HEK293 (cell line): ENCODE measurements at regions not wholly inside any gene's neighbourhood (a gene's known extent, or its start where the extent isn't known, plus 50 kb on each side); places are given as distances from the start of the nearest gene placed in this dataset.

Source experiments
- CTCF ChIA-PET: fragments of 350-600 bp; formaldehyde crosslinking; extraction: SDS; loops from one replicate; lab custom pipeline; 2021; ENCODE audit warnings: antibody characterized with exemption; lab: Yijun Ruan, JAX
- POLR2A ChIA-PET: fragments of 300-600 bp; formaldehyde crosslinking; extraction: SDS; loops from one replicate; lab custom pipeline; 2020; ENCODE audit warnings: antibody characterized with exemption, inconsistent platforms; lab: Yijun Ruan, JAX
- H3K27ac ChIP-seq: fragments of 200-500 bp; sonication (Bioruptor generic); 2 replicates; pipeline ENCODE4 v1.5.1; 2014; ENCODE audit warnings: low read depth, low read length, control low read depth, inconsistent platforms; ENCODE audit errors: extremely low read depth
- H3K36me3 ChIP-seq, 2 experiments: fragments of 200-500 bp in 1 of 2; sonication (Bioruptor generic) in 1 of 2; 1 replicate in 1 of 2; 2 replicates in 1 of 2; pipeline ENCODE4 v1.5.1; 2014 to 2017; ENCODE audit warnings: inconsistent platforms in 2 of 2, low read length in 2 of 2; ENCODE audit not compliant: control insufficient read depth in 2 of 2, insufficient read depth in 1 of 2
- H3K4me1 ChIP-seq: fragments of 200-500 bp; sonication (Bioruptor generic); 2 replicates; pipeline ENCODE4 v1.5.1; 2014; ENCODE audit warnings: mild to moderate bottlenecking, low read length, inconsistent platforms; ENCODE audit not compliant: control insufficient read depth, insufficient read depth
- H3K4me3 ChIP-seq: 2 replicates; pipeline ENCODE4 v1.5.1; 2011; ENCODE audit warnings: low read depth, mild to moderate bottlenecking, control low read depth, low read length, moderate library complexity
- H3K9me3 ChIP-seq: fragments of 200-500 bp; sonication (Bioruptor generic); 2 replicates; pipeline ENCODE4 v1.5.1; 2014; ENCODE audit warnings: low read depth, low read length, inconsistent platforms; ENCODE audit not compliant: control insufficient read depth, insufficient read depth
- BCL11A ChIP-seq: fragments of 450-650 bp; formaldehyde crosslinking; IDR thresholded peaks from 2 replicates; pipeline ENCODE4 v1.5.1; 2016; ENCODE audit warnings: low read depth, missing biosample characterization, missing genetic modification characterization
- BCL11B ChIP-seq: fragments of 450-650 bp; formaldehyde crosslinking; IDR thresholded peaks from 2 replicates; pipeline ENCODE4 v1.5.1; 2016; ENCODE audit warnings: low read depth, missing biosample characterization, missing genetic modification characterization
- GLIS2 ChIP-seq: fragments of 450-650 bp; formaldehyde crosslinking; IDR thresholded peaks from 2 replicates; pipeline ENCODE4 v1.5.1; 2016; ENCODE audit warnings: missing biosample characterization, missing genetic modification characterization
- KLF9 ChIP-seq: fragments of 450-650 bp; formaldehyde crosslinking; IDR thresholded peaks from 2 replicates; pipeline ENCODE4 v1.5.1; 2016; ENCODE audit warnings: missing biosample characterization, missing genetic modification characterization, low read depth
- MZF1 ChIP-seq: fragments of 450-650 bp; formaldehyde crosslinking; IDR thresholded peaks from 2 replicates; pipeline ENCODE4 v1.5.1; 2017; ENCODE audit warnings: missing biosample characterization, missing genetic modification characterization, borderline replicate concordance
- OSR2 ChIP-seq: fragments of 450-650 bp; formaldehyde crosslinking; IDR thresholded peaks from 2 replicates; pipeline ENCODE4 v1.5.1; 2016; ENCODE audit warnings: missing biosample characterization, missing genetic modification characterization
- ZBTB21 ChIP-seq: fragments of 450-650 bp; formaldehyde crosslinking; IDR thresholded peaks from 2 replicates; pipeline ENCODE4 v1.5.1; 2017; ENCODE audit warnings: missing biosample characterization, missing genetic modification characterization
- ZEB2 ChIP-seq: fragments of 450-650 bp; formaldehyde crosslinking; IDR thresholded peaks from 2 replicates; pipeline ENCODE4 v1.5.1; 2016; ENCODE audit warnings: missing biosample characterization, missing genetic modification characterization
- ZFHX2 ChIP-seq: fragments of 450-650 bp; formaldehyde crosslinking; conservative IDR thresholded peaks from 2 replicates; pipeline ENCODE4 v1.5.1; 2016; ENCODE audit warnings: missing biosample characterization, missing genetic modification characterization
- ZNF112 ChIP-seq: fragments of 450-650 bp; formaldehyde crosslinking; IDR thresholded peaks from 2 replicates; pipeline ENCODE4 v1.5.0; 2017; ENCODE audit warnings: missing biosample characterization, missing genetic modification characterization
- ZNF114 ChIP-seq: fragments of 450-650 bp; formaldehyde crosslinking; IDR thresholded peaks from 2 replicates; pipeline ENCODE4 v1.5.0; 2017; ENCODE audit warnings: missing biosample characterization, missing genetic modification characterization
- ZNF138 ChIP-seq: fragments of 450-650 bp; formaldehyde crosslinking; IDR thresholded peaks from 2 replicates; pipeline ENCODE4 v1.5.1; 2016; ENCODE audit warnings: missing biosample characterization, missing genetic modification characterization, borderline replicate concordance
- ZNF157 ChIP-seq: fragments of 450-650 bp; formaldehyde crosslinking; IDR thresholded peaks from 2 replicates; pipeline ENCODE4 v1.5.1; 2016; ENCODE audit warnings: missing biosample characterization, missing genetic modification characterization
- ZNF223 ChIP-seq: fragments of 450-650 bp; formaldehyde crosslinking; IDR thresholded peaks from 2 replicates; pipeline ENCODE4 v1.5.1; 2016; ENCODE audit warnings: missing biosample characterization, missing genetic modification characterization
- ZNF350 ChIP-seq: fragments of 450-650 bp; formaldehyde crosslinking; IDR thresholded peaks from 2 replicates; pipeline ENCODE4 v1.5.0; 2017; ENCODE audit warnings: missing biosample characterization, mild to moderate bottlenecking, missing genetic modification characterization
- ZNF391 ChIP-seq: fragments of 450-650 bp; formaldehyde crosslinking; IDR thresholded peaks from 2 replicates; pipeline ENCODE4 v1.5.1; 2016; ENCODE audit warnings: low read depth, missing biosample characterization, missing genetic modification characterization, borderline replicate concordance
- ZNF530 ChIP-seq: fragments of 450-650 bp; formaldehyde crosslinking; IDR thresholded peaks from 2 replicates; pipeline ENCODE4 v1.5.1; 2016; ENCODE audit warnings: low read depth, missing biosample characterization, missing genetic modification characterization
- ZNF654 ChIP-seq: fragments of 450-650 bp; formaldehyde crosslinking; IDR thresholded peaks from 2 replicates; pipeline ENCODE4 v1.5.1; 2016; ENCODE audit warnings: low read depth, missing biosample characterization, missing genetic modification characterization
- ZNF670 ChIP-seq: fragments of 450-650 bp; formaldehyde crosslinking; IDR thresholded peaks from 2 replicates; pipeline ENCODE4 v1.5.1; 2016; ENCODE audit warnings: missing biosample characterization, missing genetic modification characterization, low read depth
- TF ChIP-seq, protein P1 (sequence below): fragments of 450-650 bp; formaldehyde crosslinking; IDR thresholded peaks from 2 replicates; pipeline ENCODE4 v1.5.1; 2016; ENCODE audit warnings: missing biosample characterization, missing genetic modification characterization
- TF ChIP-seq, protein P2 (sequence below): fragments of 450-650 bp; formaldehyde crosslinking; IDR thresholded peaks from 2 replicates; pipeline ENCODE4 v1.5.1; 2016; ENCODE audit warnings: missing biosample characterization, missing genetic modification characterization
- TF ChIP-seq, protein P3 (sequence below): fragments of 450-650 bp; formaldehyde crosslinking; IDR thresholded peaks from 2 replicates; pipeline ENCODE4 v1.5.1; 2017; ENCODE audit warnings: missing biosample characterization, missing genetic modification characterization
- TF ChIP-seq, protein P4 (sequence below): fragments of 450-650 bp; formaldehyde crosslinking; IDR thresholded peaks from 2 replicates; pipeline ENCODE4 v1.5.1; 2017; ENCODE audit warnings: missing biosample characterization, missing genetic modification characterization
- TF ChIP-seq, protein P5 (sequence below): fragments of 450-650 bp; formaldehyde crosslinking; IDR thresholded peaks from 2 replicates; pipeline ENCODE4 v1.5.1; 2016; ENCODE audit warnings: missing biosample characterization, missing genetic modification characterization

DNA sequence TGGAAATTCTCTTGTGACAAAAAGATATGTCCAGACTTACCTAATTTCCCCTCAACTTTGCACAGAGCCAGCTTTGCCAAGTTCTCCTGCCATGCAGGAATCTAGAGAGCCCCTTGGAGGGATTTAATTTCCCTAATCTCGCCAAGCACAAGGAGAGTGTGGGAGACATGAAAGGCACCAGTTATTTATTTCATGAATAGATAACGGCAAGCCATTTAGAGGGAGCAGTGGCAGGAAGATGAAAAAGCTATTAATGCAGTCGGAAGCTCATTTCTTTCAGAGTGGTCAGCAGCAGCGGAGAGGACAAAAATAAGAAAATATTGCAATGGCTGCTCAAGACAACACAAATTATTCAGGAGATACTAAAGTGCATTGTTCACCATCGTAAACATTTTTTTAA lies 150.9 kb upstream of the WSCD2 start:
- Histone ChIP-seq H3K36me3 (no peaks in the 10 kb centered on the region), H3K27ac (no peak overlapping the region), H3K9me3 (no peaks in the 10 kb centered on the region), H3K4me3 (no peak overlapping the region), H3K4me1 (no peaks in the 10 kb centered on the region)
- POLR2A ChIA-PET: no interaction called here
- CTCF ChIA-PET: interaction anchor here (1.1 kb wide), 3 partner anchors 13 to 85 kb away, joined by 3 to 4 read pairs (median 3); no protein-coding TSS in a partner anchor
- TF ChIP-seq, protein P1, sequence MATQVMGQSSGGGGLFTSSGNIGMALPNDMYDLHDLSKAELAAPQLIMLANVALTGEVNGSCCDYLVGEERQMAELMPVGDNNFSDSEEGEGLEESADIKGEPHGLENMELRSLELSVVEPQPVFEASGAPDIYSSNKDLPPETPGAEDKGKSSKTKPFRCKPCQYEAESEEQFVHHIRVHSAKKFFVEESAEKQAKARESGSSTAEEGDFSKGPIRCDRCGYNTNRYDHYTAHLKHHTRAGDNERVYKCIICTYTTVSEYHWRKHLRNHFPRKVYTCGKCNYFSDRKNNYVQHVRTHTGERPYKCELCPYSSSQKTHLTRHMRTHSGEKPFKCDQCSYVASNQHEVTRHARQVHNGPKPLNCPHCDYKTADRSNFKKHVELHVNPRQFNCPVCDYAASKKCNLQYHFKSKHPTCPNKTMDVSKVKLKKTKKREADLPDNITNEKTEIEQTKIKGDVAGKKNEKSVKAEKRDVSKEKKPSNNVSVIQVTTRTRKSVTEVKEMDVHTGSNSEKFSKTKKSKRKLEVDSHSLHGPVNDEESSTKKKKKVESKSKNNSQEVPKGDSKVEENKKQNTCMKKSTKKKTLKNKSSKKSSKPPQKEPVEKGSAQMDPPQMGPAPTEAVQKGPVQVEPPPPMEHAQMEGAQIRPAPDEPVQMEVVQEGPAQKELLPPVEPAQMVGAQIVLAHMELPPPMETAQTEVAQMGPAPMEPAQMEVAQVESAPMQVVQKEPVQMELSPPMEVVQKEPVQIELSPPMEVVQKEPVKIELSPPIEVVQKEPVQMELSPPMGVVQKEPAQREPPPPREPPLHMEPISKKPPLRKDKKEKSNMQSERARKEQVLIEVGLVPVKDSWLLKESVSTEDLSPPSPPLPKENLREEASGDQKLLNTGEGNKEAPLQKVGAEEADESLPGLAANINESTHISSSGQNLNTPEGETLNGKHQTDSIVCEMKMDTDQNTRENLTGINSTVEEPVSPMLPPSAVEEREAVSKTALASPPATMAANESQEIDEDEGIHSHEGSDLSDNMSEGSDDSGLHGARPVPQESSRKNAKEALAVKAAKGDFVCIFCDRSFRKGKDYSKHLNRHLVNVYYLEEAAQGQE (tag by site-specific recombination): no peak
- TF ChIP-seq, protein P2, sequence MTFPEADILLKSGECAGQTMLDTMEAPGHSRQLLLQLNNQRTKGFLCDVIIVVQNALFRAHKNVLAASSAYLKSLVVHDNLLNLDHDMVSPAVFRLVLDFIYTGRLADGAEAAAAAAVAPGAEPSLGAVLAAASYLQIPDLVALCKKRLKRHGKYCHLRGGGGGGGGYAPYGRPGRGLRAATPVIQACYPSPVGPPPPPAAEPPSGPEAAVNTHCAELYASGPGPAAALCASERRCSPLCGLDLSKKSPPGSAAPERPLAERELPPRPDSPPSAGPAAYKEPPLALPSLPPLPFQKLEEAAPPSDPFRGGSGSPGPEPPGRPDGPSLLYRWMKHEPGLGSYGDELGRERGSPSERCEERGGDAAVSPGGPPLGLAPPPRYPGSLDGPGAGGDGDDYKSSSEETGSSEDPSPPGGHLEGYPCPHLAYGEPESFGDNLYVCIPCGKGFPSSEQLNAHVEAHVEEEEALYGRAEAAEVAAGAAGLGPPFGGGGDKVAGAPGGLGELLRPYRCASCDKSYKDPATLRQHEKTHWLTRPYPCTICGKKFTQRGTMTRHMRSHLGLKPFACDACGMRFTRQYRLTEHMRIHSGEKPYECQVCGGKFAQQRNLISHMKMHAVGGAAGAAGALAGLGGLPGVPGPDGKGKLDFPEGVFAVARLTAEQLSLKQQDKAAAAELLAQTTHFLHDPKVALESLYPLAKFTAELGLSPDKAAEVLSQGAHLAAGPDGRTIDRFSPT (tag by site-specific recombination): no peak
- TF ChIP-seq ZFHX2 (tag by site-specific recombination): no peak
- TF ChIP-seq ZEB2 (tag by site-specific recombination): no peak
- TF ChIP-seq ZNF391 (tag by site-specific recombination): no peak
- TF ChIP-seq ZBTB21 (tag by site-specific recombination): no peak
- TF ChIP-seq ZNF223 (tag by site-specific recombination): no peak
- TF ChIP-seq ZNF530 (tag by site-specific recombination): no peak
- no peak for TF ChIP-seq KLF9
- no peak for TF ChIP-seq ZNF350 (tag by site-specific recombination)
- no peak for TF ChIP-seq ZNF157 (tag by site-specific recombination)
- TF ChIP-seq, protein P3, sequence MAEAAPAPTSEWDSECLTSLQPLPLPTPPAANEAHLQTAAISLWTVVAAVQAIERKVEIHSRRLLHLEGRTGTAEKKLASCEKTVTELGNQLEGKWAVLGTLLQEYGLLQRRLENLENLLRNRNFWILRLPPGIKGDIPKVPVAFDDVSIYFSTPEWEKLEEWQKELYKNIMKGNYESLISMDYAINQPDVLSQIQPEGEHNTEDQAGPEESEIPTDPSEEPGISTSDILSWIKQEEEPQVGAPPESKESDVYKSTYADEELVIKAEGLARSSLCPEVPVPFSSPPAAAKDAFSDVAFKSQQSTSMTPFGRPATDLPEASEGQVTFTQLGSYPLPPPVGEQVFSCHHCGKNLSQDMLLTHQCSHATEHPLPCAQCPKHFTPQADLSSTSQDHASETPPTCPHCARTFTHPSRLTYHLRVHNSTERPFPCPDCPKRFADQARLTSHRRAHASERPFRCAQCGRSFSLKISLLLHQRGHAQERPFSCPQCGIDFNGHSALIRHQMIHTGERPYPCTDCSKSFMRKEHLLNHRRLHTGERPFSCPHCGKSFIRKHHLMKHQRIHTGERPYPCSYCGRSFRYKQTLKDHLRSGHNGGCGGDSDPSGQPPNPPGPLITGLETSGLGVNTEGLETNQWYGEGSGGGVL (tag by site-specific recombination): no peak

DNA sequence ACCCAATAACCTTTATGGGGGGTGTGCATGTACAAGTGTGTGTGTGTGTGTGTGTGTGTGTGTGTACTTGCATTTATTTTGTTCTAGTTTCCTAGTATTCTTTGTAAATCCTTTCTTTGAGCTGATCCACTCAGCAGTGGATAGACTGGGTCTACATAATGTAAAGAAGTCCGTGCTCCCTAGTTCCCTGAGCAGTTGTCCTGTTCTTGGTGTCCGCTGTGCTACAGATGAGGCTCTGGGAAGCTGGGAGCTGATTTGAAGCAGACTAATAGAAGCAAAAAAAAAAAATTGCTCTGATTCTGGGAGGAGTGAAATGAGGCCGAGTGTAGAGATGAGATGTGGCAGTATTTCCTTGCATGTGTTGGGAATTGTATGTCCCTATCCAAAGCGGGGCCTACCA lies 150.4 kb upstream of the WSCD2 start:
- H3K4me3 ChIP-seq: no peak overlapping the region
- TF ChIP-seq ZNF114 (no peak), MZF1 (no peak), ZNF112 (tag by site-specific recombination) (no peak), ZEB2 (tag by site-specific recombination) (no peak), ZNF670 (tag by site-specific recombination) (no peak), OSR2 (no peak), BCL11A (no peak), BCL11B (tag by site-specific recombination) (no peak), ZNF138 (tag by site-specific recombination) (no peak), ZNF654 (tag by site-specific recombination) (no peak), GLIS2 (tag by site-specific recombination) (no peak)
- TF ChIP-seq, protein P4, sequence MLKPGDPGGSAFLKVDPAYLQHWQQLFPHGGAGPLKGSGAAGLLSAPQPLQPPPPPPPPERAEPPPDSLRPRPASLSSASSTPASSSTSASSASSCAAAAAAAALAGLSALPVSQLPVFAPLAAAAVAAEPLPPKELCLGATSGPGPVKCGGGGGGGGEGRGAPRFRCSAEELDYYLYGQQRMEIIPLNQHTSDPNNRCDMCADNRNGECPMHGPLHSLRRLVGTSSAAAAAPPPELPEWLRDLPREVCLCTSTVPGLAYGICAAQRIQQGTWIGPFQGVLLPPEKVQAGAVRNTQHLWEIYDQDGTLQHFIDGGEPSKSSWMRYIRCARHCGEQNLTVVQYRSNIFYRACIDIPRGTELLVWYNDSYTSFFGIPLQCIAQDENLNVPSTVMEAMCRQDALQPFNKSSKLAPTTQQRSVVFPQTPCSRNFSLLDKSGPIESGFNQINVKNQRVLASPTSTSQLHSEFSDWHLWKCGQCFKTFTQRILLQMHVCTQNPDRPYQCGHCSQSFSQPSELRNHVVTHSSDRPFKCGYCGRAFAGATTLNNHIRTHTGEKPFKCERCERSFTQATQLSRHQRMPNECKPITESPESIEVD (tag by site-specific recombination): no peak
- TF ChIP-seq, protein P5, sequence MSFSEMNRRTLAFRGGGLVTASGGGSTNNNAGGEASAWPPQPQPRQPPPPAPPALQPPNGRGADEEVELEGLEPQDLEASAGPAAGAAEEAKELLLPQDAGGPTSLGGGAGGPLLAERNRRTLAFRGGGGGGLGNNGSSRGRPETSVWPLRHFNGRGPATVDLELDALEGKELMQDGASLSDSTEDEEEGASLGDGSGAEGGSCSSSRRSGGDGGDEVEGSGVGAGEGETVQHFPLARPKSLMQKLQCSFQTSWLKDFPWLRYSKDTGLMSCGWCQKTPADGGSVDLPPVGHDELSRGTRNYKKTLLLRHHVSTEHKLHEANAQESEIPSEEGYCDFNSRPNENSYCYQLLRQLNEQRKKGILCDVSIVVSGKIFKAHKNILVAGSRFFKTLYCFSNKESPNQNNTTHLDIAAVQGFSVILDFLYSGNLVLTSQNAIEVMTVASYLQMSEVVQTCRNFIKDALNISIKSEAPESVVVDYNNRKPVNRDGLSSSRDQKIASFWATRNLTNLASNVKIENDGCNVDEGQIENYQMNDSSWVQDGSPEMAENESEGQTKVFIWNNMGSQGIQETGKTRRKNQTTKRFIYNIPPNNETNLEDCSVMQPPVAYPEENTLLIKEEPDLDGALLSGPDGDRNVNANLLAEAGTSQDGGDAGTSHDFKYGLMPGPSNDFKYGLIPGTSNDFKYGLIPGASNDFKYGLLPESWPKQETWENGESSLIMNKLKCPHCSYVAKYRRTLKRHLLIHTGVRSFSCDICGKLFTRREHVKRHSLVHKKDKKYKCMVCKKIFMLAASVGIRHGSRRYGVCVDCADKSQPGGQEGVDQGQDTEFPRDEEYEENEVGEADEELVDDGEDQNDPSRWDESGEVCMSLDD: no peak
- no peak overlapping the region for H3K27ac ChIP-seq
- no peaks in the 10 kb centered on the region for H3K9me3 ChIP-seq
- no peaks in the 10 kb centered on the region for H3K36me3 ChIP-seq
- no peaks in the 10 kb centered on the region for H3K4me1 ChIP-seq
- ChIA-PET POLR2A (no interaction called here), CTCF (interaction anchor here (0.8 to 1.1 kb wide), 4 partner anchors 12 to 85 kb away, joined by 3 to 4 read pairs (median 4); no protein-coding TSS in a partner anchor)
